ENCODE measurements at regions not wholly inside any gene's neighbourhood (a gene's known extent, or its start where the extent isn't known, plus 50 kb on each side); places are given as distances from the start of the nearest gene placed in this dataset.

DNA sequence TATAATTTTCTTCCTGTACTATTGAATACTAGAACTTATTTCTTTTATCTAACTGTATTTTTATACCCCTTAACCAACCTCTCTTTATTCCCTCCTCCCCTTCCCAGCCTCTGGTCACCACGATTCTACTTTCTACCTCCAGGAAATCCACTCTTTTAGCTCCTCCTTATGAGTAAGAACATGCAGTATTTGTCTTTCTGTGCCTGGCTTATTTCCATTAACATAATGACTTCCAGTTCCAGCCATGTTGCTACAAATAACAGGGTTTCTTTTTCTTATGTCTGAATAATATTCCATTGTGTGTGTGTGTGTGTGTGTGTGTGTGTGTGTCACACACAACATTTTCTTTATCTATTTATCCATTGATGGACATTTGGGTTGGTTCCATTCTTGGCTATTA, 152.3 kb upstream of the OLIG3 start:
- TF ChIP-seq, protein P1, sequence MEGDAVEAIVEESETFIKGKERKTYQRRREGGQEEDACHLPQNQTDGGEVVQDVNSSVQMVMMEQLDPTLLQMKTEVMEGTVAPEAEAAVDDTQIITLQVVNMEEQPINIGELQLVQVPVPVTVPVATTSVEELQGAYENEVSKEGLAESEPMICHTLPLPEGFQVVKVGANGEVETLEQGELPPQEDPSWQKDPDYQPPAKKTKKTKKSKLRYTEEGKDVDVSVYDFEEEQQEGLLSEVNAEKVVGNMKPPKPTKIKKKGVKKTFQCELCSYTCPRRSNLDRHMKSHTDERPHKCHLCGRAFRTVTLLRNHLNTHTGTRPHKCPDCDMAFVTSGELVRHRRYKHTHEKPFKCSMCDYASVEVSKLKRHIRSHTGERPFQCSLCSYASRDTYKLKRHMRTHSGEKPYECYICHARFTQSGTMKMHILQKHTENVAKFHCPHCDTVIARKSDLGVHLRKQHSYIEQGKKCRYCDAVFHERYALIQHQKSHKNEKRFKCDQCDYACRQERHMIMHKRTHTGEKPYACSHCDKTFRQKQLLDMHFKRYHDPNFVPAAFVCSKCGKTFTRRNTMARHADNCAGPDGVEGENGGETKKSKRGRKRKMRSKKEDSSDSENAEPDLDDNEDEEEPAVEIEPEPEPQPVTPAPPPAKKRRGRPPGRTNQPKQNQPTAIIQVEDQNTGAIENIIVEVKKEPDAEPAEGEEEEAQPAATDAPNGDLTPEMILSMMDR (IDR thresholded peaks at IDR 0.05; ENCODE audit: insufficient read depth, low read depth, low read length, missing control alignments), result no peak
- no peak overlapping the region for H3K4me3 ChIP-seq (ENCODE audit: low read depth, low read length)
- DNase-seq (ENCODE audit: low read depth), result no peak

DNA sequence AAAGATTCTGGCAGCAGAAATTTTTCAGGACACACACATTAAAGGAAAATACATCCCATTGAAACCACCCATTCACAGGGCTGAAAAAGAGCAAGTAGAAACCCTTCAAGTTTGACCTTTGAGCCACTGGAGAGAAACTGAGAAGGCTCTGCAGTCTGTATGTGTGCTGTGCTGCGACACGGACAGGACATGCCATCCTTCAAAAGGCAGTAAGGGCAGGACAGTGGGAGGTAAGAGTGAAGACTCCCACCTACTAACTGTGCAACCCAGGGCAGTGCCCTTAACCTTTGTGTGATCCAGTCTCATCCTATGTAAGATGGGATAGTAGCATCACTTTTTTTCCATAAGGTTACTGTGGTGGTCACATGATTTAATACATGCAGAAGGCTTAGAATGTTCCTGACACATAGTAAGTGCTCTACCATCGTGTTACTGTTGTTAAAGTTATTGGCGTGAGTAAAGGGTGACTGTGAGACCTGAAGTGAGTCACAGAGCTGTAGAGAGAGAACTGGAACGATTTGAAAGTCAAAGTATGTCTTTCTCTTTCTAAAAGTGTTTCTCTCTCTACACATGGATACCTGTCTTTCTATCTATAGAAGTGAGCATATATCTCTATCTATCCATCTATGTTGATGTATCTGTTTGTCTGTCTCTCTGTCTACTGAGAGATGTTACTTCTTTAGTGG, 153.7 kb upstream of the OLIG3 start:
- DNase-seq (ENCODE audit: low read depth), result no peak
- H3K4me3 ChIP-seq (ENCODE audit: low read depth, low read length), result no peak overlapping the region
- TF ChIP-seq, protein P1 (IDR thresholded peaks at IDR 0.05; ENCODE audit: insufficient read depth, low read depth, low read length, missing control alignments), result no peak

DNA sequence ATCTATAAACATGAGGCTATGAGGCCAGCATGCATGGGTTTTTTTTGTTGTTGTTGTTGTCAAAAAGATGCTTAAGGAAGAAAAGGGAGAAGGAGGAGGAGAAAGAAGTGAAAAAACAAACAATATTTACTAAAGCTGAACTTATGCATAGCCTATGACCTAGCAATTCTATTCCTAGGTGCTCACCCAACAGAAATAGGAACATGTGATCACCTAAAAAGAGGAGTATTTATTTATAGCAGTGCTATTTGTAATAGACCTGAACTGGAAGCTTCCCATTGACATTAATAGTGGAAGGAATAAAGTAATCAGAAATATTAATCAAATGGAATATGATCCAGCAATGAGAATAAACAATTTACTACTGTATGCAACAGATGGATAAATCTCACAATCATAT, 156.5 kb upstream of the OLIG3 start:
- TF ChIP-seq, protein P1 (IDR thresholded peaks at IDR 0.05; ENCODE audit: insufficient read depth, low read depth, low read length, missing control alignments), result no peak
- H3K4me3 ChIP-seq (ENCODE audit: low read depth, low read length), result no peak overlapping the region
- no peak for DNase-seq (ENCODE audit: low read depth)

DNA sequence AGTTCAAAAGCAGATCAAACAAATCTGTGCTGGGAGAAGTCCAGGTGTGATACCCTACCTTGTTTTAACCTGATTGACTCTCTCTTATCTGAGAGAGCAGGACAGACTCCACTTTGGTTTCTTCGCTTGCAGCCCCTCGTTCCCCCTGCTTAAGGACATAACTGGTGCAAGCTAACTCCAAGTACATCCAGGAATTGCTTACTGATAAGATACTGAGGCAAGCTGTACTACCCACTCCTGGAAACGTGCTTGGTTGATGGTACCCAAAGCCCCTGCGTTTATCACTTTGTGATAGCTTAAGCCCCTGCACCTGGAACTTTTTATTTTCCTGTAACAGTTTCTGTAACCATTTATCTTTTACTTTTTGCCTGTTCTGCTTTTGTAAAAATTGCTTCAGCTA, 157.0 kb upstream of the OLIG3 start:
- H3K4me3 ChIP-seq (ENCODE audit: low read depth, low read length), result no peak overlapping the region
- DNase-seq (ENCODE audit: low read depth), result no peak
- TF ChIP-seq, protein P1 (IDR thresholded peaks at IDR 0.05; ENCODE audit: insufficient read depth, low read depth, low read length, missing control alignments), result no peak

DNA sequence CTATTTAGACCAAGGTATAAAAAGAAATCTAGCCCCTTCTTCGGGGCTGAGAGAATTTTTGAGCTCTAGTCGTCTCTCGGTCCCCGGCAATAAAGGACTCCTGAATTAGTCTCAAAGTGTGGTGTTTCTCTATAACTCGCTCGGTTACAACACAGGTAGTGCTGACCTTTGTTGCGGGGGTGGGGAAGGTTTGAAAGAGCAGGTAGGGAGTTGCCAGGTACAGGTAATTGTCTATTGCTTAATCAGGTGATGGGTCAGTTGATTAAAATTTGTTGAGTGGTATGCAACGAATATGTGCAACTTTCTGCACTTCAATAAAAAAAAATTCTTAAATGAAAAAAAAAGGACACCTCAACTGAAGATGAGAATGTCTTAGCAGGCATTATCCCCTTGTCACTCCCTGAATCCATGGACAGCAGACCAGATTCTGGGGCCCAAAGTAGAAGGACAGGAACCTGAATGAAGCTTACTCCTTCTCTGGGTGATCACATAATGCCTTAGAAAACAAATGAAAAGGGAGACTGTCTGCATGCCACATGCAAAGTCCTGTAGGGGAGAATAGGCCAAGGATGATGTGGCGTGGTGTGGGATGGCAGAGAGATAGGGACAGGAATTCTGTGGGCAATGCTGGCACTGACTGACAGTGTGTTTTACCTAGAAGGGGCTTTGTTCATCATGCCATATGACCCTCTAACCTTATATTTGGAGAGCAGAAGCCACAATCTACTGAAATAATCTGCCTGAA, 157.6 kb upstream of the OLIG3 start:
- no peak for DNase-seq (ENCODE audit: low read depth)
- no peak overlapping the region for H3K4me3 ChIP-seq (ENCODE audit: low read depth, low read length)
- TF ChIP-seq, protein P1 (IDR thresholded peaks at IDR 0.05; ENCODE audit: insufficient read depth, low read depth, low read length, missing control alignments), result no peak

DNA sequence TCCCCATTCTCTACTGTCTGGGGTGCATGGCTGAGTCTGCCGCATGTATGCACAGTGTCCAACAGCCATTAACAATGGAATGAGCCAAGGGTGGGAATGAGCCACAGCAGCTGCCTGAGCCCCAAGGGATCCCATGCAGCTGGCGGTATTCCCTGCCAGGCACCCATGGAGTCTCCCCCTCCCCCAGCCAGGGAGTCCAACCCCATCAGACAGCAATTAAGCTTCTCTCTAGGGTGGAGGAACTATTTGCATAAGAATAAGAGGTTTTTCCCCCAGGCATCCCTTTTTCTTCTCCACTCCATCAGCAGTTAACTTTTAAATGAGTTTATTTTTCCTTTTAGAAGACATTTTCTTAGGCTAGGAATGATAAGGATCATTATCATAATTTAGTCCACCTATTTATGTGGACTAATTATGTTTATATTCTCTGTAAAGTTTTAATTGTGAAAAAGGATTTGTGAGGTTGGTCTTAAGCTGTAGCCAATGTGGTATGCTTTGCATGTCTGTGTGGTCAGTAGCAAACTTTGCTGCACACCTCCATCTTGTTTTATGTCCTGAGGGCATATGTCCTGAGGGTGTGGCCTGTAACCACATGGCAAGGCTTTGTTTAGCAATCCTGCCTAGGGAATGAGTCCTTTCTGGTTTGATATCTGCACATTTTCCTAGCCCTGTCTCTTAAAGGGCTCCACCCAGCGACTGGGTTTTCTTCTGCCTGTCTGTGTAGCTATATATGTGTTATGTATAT, 158.9 kb upstream of the OLIG3 start:
- no peak overlapping the region for H3K4me3 ChIP-seq (ENCODE audit: low read depth, low read length)
- no peak for DNase-seq (ENCODE audit: low read depth)
- TF ChIP-seq, protein P1 (IDR thresholded peaks at IDR 0.05; ENCODE audit: insufficient read depth, low read depth, low read length, missing control alignments), result no peak
